ENCODE measurements at regions not wholly inside any gene's neighbourhood (a gene's known extent, or its start where the extent isn't known, plus 50 kb on each side); places are given as distances from the start of the nearest gene placed in this dataset.

GRCh38 chr4:13930155-13930554 lies 302.6 kb upstream of the BOD1L1 start:
- Mint-ChIP-seq H3K36me3 (ENCODE audit: low read depth) (no peaks in the 10 kb centered on the region), H3K27me3 (peaks cover 1% of the 10 kb centered on the region), H3K9me3 (no peaks in the 10 kb centered on the region), H3K4me3 (no peak overlapping the region), H3K27ac (no peak overlapping the region), H3K4me1 (no peaks in the 10 kb centered on the region)
- DNase-seq (no peak), ATAC-seq (ENCODE audit: low read depth) (no peak)
- intact Hi-C loops (cut with micrococcal nuclease): no loop called here
- POLR2A ChIA-PET: interaction anchor here (0.6 kb wide), 1 partner anchor 51 kb away, joined by 3 read pairs; no protein-coding TSS in a partner anchor
- TF ChIP-seq, protein P1, sequence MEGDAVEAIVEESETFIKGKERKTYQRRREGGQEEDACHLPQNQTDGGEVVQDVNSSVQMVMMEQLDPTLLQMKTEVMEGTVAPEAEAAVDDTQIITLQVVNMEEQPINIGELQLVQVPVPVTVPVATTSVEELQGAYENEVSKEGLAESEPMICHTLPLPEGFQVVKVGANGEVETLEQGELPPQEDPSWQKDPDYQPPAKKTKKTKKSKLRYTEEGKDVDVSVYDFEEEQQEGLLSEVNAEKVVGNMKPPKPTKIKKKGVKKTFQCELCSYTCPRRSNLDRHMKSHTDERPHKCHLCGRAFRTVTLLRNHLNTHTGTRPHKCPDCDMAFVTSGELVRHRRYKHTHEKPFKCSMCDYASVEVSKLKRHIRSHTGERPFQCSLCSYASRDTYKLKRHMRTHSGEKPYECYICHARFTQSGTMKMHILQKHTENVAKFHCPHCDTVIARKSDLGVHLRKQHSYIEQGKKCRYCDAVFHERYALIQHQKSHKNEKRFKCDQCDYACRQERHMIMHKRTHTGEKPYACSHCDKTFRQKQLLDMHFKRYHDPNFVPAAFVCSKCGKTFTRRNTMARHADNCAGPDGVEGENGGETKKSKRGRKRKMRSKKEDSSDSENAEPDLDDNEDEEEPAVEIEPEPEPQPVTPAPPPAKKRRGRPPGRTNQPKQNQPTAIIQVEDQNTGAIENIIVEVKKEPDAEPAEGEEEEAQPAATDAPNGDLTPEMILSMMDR (IDR thresholded peaks at IDR 0.05): no peak
- CTCF ChIA-PET: no interaction called here

DNA sequence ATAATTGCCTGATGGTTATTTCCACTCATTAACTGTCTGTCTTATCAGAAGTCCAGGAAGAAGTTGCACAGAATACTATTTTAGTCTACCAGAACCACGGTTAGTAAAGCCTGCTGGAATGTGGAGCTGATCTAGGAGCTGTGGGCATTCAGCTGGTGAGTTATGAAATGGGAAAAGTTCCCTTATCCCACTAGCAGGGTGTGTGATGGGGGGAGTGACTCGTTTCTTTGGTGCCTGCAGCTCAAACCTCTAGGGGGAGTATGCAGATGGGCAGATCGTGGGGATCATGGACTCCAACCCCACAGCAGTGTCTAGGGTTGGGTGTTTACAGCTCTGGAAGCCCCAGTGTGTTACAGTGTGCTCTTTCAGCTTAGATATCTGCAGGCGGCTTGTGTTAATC lies 305.7 kb upstream of the BOD1L1 start:
- POLR2A ChIA-PET: no interaction called here
- Mint-ChIP-seq H3K27ac (no peak overlapping the region), H3K4me3 (no peak overlapping the region), H3K9me3 (no peaks in the 10 kb centered on the region), H3K36me3 (ENCODE audit: low read depth) (no peaks in the 10 kb centered on the region), H3K27me3 (peaks cover 3% of the 10 kb centered on the region), H3K4me1 (no peaks in the 10 kb centered on the region)
- ATAC-seq (ENCODE audit: low read depth): no peak
- DNase-seq: no peak
- intact Hi-C loops (cut with micrococcal nuclease): no loop called here
- TF ChIP-seq, protein P1 (IDR thresholded peaks at IDR 0.05): no peak
- CTCF ChIA-PET: no interaction called here

GRCh38 chr4:13938299-13938698 lies 310.8 kb upstream of the BOD1L1 start:
- H3K27me3 Mint-ChIP-seq: peaks cover 2% of the 10 kb centered on the region
- ATAC-seq (ENCODE audit: low read depth): no peak
- H3K4me1 Mint-ChIP-seq: no peaks in the 10 kb centered on the region
- no peaks in the 10 kb centered on the region for H3K9me3 Mint-ChIP-seq
- TF ChIP-seq, protein P1 (IDR thresholded peaks at IDR 0.05): no peak
- H3K36me3 Mint-ChIP-seq (ENCODE audit: low read depth): no peaks in the 10 kb centered on the region
- POLR2A ChIA-PET: no interaction called here
- no peak overlapping the region for H3K4me3 Mint-ChIP-seq
- no peak for DNase-seq
- intact Hi-C loops (cut with micrococcal nuclease): loop anchor here (5.0 kb wide), 1 partner anchor 314 kb away; no protein-coding TSS in a partner anchor
- CTCF ChIA-PET: no interaction called here
- H3K27ac Mint-ChIP-seq: no peak overlapping the region

- CTCF ChIA-PET: no interaction called here
Measured at GRCh38 chr4:13940921-13941320, 313.4 kb upstream of the BOD1L1 start.

GRCh38 chr4:13942977-13943376 lies 315.5 kb upstream of the BOD1L1 start:
- H3K4me3 Mint-ChIP-seq: no peak overlapping the region
- no peak overlapping the region for H3K27ac Mint-ChIP-seq
- H3K27me3 Mint-ChIP-seq: no peaks in the 10 kb centered on the region
- POLR2A ChIA-PET: no interaction called here
- no peaks in the 10 kb centered on the region for H3K36me3 Mint-ChIP-seq (ENCODE audit: low read depth)
- no peaks in the 10 kb centered on the region for H3K4me1 Mint-ChIP-seq
- intact Hi-C loops (cut with micrococcal nuclease): no loop called here
- H3K9me3 Mint-ChIP-seq: no peaks in the 10 kb centered on the region
- ATAC-seq (ENCODE audit: low read depth) (no peak), DNase-seq (no peak)
- CTCF ChIA-PET: no interaction called here
- TF ChIP-seq, protein P1 (IDR thresholded peaks at IDR 0.05): no peak

More at GRCh38 chr4:13940921-13941320, 313.4 kb upstream of the BOD1L1 start:
- no peak overlapping the region for H3K4me3 Mint-ChIP-seq
- no peaks in the 10 kb centered on the region for H3K4me1 Mint-ChIP-seq
- DNase-seq (no peak), ATAC-seq (ENCODE audit: low read depth) (no peak)
- H3K27ac Mint-ChIP-seq: no peak overlapping the region
- H3K27me3 Mint-ChIP-seq: no peaks in the 10 kb centered on the region
- POLR2A ChIA-PET: no interaction called here
- H3K9me3 Mint-ChIP-seq: no peaks in the 10 kb centered on the region
- H3K36me3 Mint-ChIP-seq (ENCODE audit: low read depth): no peaks in the 10 kb centered on the region
- intact Hi-C loops (cut with micrococcal nuclease): no loop called here
- TF ChIP-seq, protein P1 (IDR thresholded peaks at IDR 0.05): no peak

Measured in activated B cell treated with CpG ODN at 0.5 μM for 24 hours (primary cell).